Cardiac septum (tissue), 1 donor: ENCODE measurements at regions not wholly inside any gene's neighbourhood (a gene's known extent, or its start where the extent isn't known, plus 50 kb on each side); places are given as distances from the start of the nearest gene placed in this dataset.

ENCODE experiments used
- DNase-seq: peaks from one replicate; pipeline ENCODE4 v3.0.0-alpha.2; 2020; ENCODE audit warnings: low spot score
- intact Hi-C: fragments of 100-400 bp; cut with DNase I; formaldehyde crosslinking; loops from one replicate; pipeline ENCODE4 v1.14.0; 2022
- donor health status: DM: no; HTN: no; CAD: no.

DNA sequence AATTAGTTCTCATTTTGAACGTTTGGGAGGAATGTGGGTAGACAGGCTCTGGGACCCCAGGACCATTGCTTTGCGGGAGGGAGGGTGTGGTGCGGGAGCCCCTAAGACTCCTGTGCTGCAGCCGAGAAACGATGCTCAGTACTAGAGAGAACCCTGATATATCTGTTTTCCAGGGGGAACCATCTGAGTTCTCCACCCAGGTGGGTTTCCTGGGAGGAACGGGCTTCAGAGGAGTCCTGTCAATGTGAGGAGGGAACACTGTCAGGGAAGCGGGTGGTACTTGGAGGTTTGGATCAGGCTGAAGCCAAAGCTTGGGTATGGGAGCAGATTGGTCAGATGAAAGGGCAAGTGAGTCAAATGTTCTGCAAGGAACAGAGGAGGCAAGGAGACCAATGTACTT, 358.0 kb downstream of the FGF9 start:
- intact Hi-C loops, result no loop called here
- no peak for DNase-seq

- no peak for DNase-seq
- intact Hi-C loops, result no loop called here
Observed at GRCh38 chr13:22030321-22030720, 359.4 kb downstream of the FGF9 start.

DNA sequence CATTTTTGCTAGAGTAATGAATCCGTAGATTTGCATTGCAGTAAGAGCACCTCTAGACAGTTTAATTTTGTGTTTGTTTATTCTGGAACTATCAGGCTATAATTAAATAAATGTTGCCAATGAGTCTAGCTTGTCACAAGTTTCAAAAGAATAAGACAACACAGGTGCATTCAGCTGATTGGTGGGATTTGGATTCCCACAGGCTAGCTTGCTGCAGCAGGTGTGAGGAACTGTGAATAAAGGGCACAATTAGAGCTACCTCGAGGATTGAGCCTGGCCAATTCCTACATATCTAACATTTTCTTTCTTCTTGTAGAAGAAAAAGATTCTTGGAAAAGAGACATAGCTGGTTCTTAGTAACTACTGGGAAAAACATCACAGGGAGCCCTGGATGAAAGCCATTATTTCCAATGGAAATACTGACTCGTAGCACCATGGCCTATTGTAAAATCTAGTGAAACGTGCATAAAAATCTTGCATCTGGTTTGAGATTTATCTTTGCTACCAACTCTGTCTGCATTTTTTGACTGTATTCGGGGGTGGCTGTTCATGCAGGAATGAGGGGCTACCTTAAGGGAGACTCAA, 360.9 kb downstream of the FGF9 start:
- no peak for DNase-seq
- intact Hi-C loops, result no loop called here

- intact Hi-C loops, result no loop called here
- no peak for DNase-seq
Observed at GRCh38 chr13:22032905-22033304, 362.0 kb downstream of the FGF9 start.

- intact Hi-C loops, result no loop called here
- no peak for DNase-seq
Observed at GRCh38 chr13:22039961-22040360, 369.1 kb downstream of the FGF9 start.

DNA sequence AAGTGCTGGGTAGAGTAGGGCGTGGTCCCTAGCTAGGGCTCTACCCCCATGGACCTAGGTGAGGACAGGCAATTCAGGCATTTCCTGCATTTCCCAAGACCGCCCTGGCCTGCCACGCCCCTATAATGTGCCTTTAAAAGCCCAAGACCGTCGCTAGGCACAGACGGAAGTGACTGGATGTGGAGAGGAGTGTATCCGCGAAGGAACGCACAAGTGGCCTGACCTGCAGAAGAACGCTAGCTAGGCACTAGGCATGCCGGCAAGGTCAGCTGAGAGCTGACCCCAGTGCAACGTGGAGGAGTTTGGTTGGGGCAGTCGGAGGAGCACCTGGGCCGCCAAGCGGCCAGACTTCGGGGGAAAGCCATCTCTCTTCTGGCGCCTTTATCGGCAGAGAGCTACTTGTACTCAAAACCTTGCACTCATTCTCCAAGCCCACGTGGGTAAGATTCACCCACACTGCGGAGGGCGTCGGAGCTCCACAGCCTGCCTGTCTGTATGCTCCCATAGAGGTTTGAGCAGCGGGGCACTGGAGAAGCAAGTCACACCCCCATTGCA, 370.0 kb downstream of the FGF9 start:
- intact Hi-C loops, result no loop called here
- no peak for DNase-seq

GRCh38 chr13:22041741-22042140, 370.9 kb downstream of the FGF9 start:
- intact Hi-C loops, result no loop called here
- DNase-seq, result no peak

- intact Hi-C loops, result no loop called here
- DNase-seq, result no peak
Observed at GRCh38 chr13:22047082-22047784, 376.4 kb downstream of the FGF9 start.

- DNase-seq, result no peak
- intact Hi-C loops, result no loop called here
Observed at GRCh38 chr13:22047785-22048104, 376.9 kb downstream of the FGF9 start.

- intact Hi-C loops, result no loop called here
- DNase-seq, result no peak
Observed at GRCh38 chr13:22049384-22049783, 378.5 kb downstream of the FGF9 start.

- no peak for DNase-seq
- intact Hi-C loops, result no loop called here
Observed at GRCh38 chr13:22050951-22051563, 380.2 kb downstream of the FGF9 start.

DNA sequence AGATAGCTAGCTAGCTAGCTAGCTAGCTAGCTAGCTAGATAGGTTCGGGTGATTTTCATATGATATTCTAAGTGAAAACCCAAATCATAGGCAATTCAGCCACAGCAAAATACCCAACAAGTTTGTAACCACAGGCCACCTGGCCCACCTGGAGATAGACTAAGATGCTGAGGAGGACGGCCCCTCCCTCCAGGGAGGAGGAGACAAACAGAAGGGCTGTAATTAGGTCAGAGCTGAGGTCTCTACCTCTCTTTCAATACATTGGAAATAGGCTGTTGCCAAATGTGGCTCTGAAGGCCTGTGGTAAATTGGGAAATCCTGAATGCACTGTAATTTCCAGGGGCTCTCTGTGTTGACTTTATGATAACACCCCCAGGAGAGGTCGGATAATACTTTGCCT, 382.2 kb downstream of the FGF9 start:
- intact Hi-C loops, result no loop called here
- DNase-seq, result no peak

DNA sequence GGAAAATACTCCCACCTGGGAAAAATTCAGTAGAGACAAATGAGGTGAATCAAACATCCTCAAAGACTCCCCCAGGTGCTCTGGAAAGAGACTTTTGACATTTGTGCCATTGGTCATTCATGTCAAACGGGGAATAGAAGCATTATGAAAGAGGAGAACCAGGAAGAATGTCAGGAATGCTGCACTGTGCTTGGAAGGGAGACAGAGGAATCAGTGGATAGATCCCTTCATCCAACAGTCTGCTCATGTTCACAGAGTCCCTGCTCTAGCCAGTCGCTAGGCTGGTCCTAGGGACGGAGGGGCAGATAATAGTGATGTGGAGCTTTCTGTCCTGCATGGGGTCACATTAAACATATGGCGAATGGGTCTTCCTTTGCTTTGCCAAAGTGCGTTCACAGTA, 384.4 kb downstream of the FGF9 start:
- no peak for DNase-seq
- intact Hi-C loops, result no loop called here

DNA sequence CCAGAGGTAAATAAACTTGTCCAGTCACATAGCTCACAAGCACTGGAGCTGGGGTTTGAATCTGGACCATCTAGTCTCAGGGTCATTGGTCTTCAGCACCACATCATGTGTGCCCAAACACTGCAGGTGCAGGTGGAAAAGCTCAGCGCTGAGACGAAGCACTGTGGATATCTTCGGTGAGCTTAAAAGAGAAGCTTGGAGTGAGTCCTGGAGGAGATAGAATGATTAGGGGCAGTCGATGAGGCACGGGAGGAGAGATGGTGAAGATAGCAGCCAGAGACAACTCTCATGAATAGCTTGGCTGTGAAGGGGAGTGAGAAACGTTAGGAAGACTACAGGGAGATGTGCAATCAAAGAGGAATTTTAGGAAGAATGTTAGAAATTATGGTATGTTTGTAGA, 389.3 kb downstream of the FGF9 start:
- intact Hi-C loops, result no loop called here

GRCh38 chr13:22061371-22061805, 390.5 kb downstream of the FGF9 start:
- no peak for DNase-seq
- intact Hi-C loops, result no loop called here

More for the DNA sequence above, 389.3 kb downstream of the FGF9 start:
- no peak for DNase-seq

DNA sequence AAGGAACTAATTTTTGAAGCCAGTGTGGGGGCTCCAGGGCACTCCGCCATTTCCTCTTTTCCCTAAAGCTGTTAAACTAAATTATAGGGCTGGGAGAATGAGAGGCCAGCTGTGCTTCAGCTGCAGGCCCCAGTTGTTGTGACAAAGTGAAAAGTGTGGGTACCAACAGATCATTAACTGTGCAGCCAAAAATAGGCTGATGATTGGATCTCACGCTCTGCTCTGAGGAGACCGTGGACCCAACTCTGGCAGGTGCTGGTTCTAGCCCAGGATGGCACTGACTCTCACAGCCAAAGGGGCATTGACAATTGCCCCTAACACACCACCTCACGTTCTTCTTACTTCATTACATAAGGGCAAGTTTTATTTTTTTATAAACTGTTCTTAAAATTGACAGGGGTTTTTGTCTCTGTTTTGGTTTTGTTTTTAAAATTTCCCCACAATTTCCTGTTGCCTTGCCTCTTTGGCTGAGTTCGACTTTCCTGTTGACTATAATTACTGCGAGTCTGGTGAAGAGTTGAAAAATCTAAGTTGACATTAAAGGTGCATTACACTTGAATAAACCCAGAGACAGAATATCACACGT, 391.0 kb downstream of the FGF9 start:
- intact Hi-C loops, result no loop called here
- DNase-seq, result no peak

- intact Hi-C loops, result no loop called here
Observed at GRCh38 chr13:22062478-22063205, 391.8 kb downstream of the FGF9 start.

DNA sequence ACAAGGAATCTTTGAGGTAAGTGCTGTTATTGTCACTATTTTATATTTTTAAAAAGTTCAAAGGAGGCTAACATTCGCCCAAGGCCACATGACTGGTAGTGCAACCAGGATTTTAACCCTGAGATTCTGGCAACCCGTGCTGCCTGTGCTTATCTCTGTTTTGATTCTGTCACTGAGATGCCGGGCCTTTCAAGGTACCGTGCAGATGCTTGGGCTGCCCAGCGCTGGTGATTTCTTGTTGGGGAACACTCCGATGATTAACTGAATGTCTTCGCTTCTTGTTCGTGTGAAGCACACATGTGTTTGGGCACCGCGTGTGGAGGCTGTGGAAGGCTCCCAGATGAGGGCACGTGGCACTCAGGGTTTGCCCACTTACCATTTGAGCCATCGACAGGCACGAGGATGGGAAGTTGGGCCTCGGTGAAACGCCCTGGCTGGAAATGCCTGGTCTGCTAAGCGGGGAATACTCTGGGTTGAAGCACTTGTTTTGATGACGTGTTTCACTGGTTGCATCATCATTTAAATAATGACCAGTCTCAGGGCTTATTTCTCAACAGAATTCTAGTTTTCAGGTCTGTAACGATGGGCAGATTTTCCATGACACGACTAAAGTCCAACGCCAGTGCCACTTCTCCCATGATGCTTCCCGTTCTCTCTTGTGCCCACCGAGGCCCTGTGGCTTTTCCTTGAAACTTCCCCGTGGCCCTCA, 392.7 kb downstream of the FGF9 start:
- intact Hi-C loops, result no loop called here
- DNase-seq, result no peak

More at GRCh38 chr13:22062478-22063205, 391.8 kb downstream of the FGF9 start:
- no peak for DNase-seq

DNA sequence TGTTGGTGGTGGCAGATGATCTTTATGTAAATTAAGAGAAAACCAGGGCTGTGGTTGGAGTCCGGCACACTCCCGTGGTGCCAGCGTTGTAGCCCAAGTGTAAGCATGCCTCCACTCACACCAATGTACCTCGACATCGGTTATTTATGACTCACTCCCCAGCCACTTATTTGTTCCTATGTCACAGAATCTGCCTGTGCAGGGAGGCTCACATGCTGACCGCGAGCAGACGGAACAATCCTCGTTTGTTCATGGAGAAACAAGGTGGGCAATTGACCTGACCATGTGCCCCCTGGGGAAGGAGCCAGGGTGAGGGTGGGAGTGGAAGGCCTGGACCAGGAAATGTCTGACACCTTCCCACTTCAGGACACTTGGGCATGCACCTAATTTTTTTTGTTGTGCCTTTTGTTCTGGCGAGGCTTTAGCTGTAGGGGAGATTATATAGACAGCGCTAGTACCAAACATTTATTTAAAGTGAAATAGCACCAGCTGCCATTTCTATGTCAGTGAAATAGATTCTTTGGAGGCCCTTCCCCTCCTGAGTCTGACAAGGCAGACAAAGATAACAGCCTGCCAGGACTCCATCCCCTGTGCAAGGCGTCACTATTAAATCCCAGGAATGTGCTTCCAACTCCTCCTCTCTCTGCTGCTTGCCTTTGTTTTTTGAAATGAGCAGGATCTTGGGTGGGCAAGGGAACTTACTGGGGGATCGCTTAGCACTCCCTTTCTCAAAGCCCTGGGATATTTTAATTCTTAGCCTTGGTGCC, 394.2 kb downstream of the FGF9 start:
- DNase-seq, result no peak
- intact Hi-C loops, result no loop called here
